Endothelial cell of umbilical vein (primary cell): ENCODE measurements at regions not wholly inside any gene's neighbourhood (a gene's known extent, or its start where the extent isn't known, plus 50 kb on each side); places are given as distances from the start of the nearest gene placed in this dataset.

Source experiments
- BruUV-seq: library from RNA; stranded (reverse); fragments of 400-500 nt; replicated peaks from 2 replicates; lab custom pipeline; 2021; lab: Mats Ljungman, UMichigan
- CTCF ChIA-PET: fragments of 300-600, 350-600 bp; sonication (Branson Sonifier 250); formaldehyde crosslinking; loops from one replicate; lab custom pipeline; 2021; ENCODE audit warnings: antibody characterized with exemption, inconsistent platforms; lab: Charles Lee
- POLR2A ChIA-PET: fragments of 300-600, 350-600 bp; sonication (Branson Sonifier 250); formaldehyde crosslinking; loops from one replicate; lab custom pipeline; 2021; ENCODE audit warnings: antibody characterized with exemption, inconsistent platforms; lab: Charles Lee
- DNase-seq: peaks from one replicate; pipeline ENCODE4 v3.0.0-alpha.2; 2011; ENCODE audit warnings: low read depth, low spot score
- FAIRE-seq: peaks from 2 replicates; lab custom pipeline; 2011; peaks lifted over from hg19 to GRCh38; lab: Jason Lieb, UNC
- H2AFZ ChIP-seq: 2 replicates; pipeline ENCODE4 v1.6.0; 2012; ENCODE audit warnings: low read depth, low read length, control low read depth, inconsistent platforms
- H3K27ac ChIP-seq: 2 replicates; pipeline ENCODE4 v1.5.1; 2011; ENCODE audit warnings: low read depth, mild to moderate bottlenecking, control low read depth, low read length, moderate library complexity; ENCODE audit not compliant: insufficient read depth
- H3K27me3 ChIP-seq, 2 experiments: 2 replicates each; pipeline versions ENCODE4 v1.6.0 to v1.6.1; 2011; ENCODE audit warnings: low read length in 2 of 2, mixed read lengths in 1 of 2; ENCODE audit not compliant: control insufficient read depth in 2 of 2, insufficient read depth in 2 of 2
- H3K36me3 ChIP-seq, 2 experiments: 2 replicates in 1 of 2; 3 replicates in 1 of 2; pipeline ENCODE4 v1.5.1; 2011; ENCODE audit warnings: low read length in 2 of 2, mild to moderate bottlenecking in 1 of 2, moderate library complexity in 1 of 2; ENCODE audit not compliant: control insufficient read depth in 2 of 2, insufficient read depth in 2 of 2; ENCODE audit errors: extremely low read depth in 1 of 2
- H3K4me1 ChIP-seq: 3 replicates; pipeline ENCODE4 v1.5.1; 2011; ENCODE audit warnings: mild to moderate bottlenecking, low read length; ENCODE audit not compliant: control insufficient read depth, insufficient read depth; ENCODE audit errors: extremely low read depth
- H3K4me2 ChIP-seq: 2 replicates; pipeline ENCODE4 v1.6.1; 2011; ENCODE audit warnings: low read length, control low read depth, mixed read lengths; ENCODE audit not compliant: insufficient read depth
- H3K4me3 ChIP-seq, 3 experiments: fragments of 200-600 bp in 1 of 3; sonication (generic), shearing (Covaris generic) in 1 of 3; replicated peaks in 1 of 3; 2 replicates each; pipeline ENCODE4 v1.5.1; 2011 to 2016; ENCODE audit warnings: control low read depth in 3 of 3, low read length in 3 of 3, mild to moderate bottlenecking in 2 of 3, inconsistent platforms in 1 of 3, low read depth in 1 of 3, moderate library complexity in 1 of 3; ENCODE audit not compliant: insufficient read depth in 1 of 3
- H3K79me2 ChIP-seq: 2 replicates; pipeline ENCODE4 v1.6.0; 2012; ENCODE audit warnings: low read length, inconsistent platforms; ENCODE audit not compliant: control insufficient read depth, insufficient read depth
- H3K9ac ChIP-seq: replicated peaks from 2 replicates; pipeline ENCODE3; 2011; ENCODE audit warnings: low read length, control low read depth; ENCODE audit not compliant: insufficient read depth; ENCODE audit errors: extremely low read depth
- H3K9me1 ChIP-seq: replicated peaks from 3 replicates; pipeline ENCODE4 v1.6.0; 2011; ENCODE audit warnings: mild to moderate bottlenecking, low read length; ENCODE audit not compliant: control insufficient read depth, insufficient read depth; ENCODE audit errors: extremely low read depth
- H3K9me3 ChIP-seq: replicated peaks from 2 replicates; pipeline ENCODE4 v1.5.1; 2012; ENCODE audit warnings: low read length, inconsistent platforms; ENCODE audit not compliant: control insufficient read depth, insufficient read depth
- H4K20me1 ChIP-seq: replicated peaks from 2 replicates; pipeline ENCODE3; 2011; ENCODE audit warnings: mild to moderate bottlenecking, low read length; ENCODE audit not compliant: control insufficient read depth, insufficient read depth; ENCODE audit errors: extremely low read depth
- CTCF ChIP-seq, 2 donors: IDR thresholded peaks; 1 replicate in 1 of 2; 2 replicates in 1 of 2; pipeline ENCODE4 v1.5.1; 2011; ENCODE audit warnings: low read length in 2 of 2, mild to moderate bottlenecking in 2 of 2, moderate library complexity in 2 of 2, control low read depth in 1 of 2, inconsistent platforms in 1 of 2, low read depth in 1 of 2; ENCODE audit not compliant: insufficient read depth in 1 of 2; ENCODE audit errors: extremely low read depth in 1 of 2
- EZH2 ChIP-seq: IDR thresholded peaks from 2 replicates; pipeline ENCODE4 v1.6.1; 2012; ENCODE audit warnings: borderline replicate concordance, low read depth, mild to moderate bottlenecking, moderate library complexity, low read length, inconsistent platforms; ENCODE audit not compliant: severe bottlenecking
- FOS ChIP-seq: IDR thresholded peaks from 2 replicates; pipeline ENCODE4 v1.6.1; 2011; ENCODE audit warnings: mild to moderate bottlenecking, low read length, moderate library complexity, borderline replicate concordance; ENCODE audit not compliant: insufficient read depth
- GATA2 ChIP-seq: IDR thresholded peaks from 2 replicates; pipeline ENCODE4 v1.7.0; 2011; ENCODE audit warnings: low read depth, mild to moderate bottlenecking, moderate library complexity, mixed read lengths, low read length; ENCODE audit not compliant: insufficient read length, insufficient read depth
- JUN ChIP-seq: IDR thresholded peaks from 2 replicates; pipeline ENCODE4 v1.6.1; 2011; ENCODE audit warnings: borderline replicate concordance, low read depth; ENCODE audit not compliant: insufficient read length, insufficient read depth
- MAX ChIP-seq: IDR thresholded peaks from 2 replicates; pipeline ENCODE4 v1.6.1; 2011; ENCODE audit not compliant: insufficient read depth, insufficient read length
- MYC ChIP-seq: IDR thresholded peaks from one replicate; pipeline ENCODE4 v1.6.1; 2011; ENCODE audit warnings: mild to moderate bottlenecking, low read depth, low read length
- POLR2A ChIP-seq: IDR thresholded peaks from 2 replicates; pipeline ENCODE4 v1.6.1; 2012; ENCODE audit warnings: low read depth, mild to moderate bottlenecking, control low read depth, low read length
- POLR2AphosphoS5 ChIP-seq: IDR thresholded peaks from 2 replicates; pipeline ENCODE4 v1.6.1; 2012; ENCODE audit warnings: low read depth, mild to moderate bottlenecking, control low read depth, low read length, moderate library complexity; ENCODE audit not compliant: insufficient read depth
- dilution Hi-C: fragments of 300-500 bp; cut with MboI; formaldehyde crosslinking; loops from one replicate; pipeline ENCODE4 v1.15.0; 2019; ENCODE audit warnings: low sequenced_read_pairs; ENCODE audit not compliant: extremely low pct_ligation_motif_present
- intact Hi-C: fragments of 100-400 bp; cut with micrococcal nuclease; formaldehyde crosslinking; loops from one replicate; pipeline ENCODE4 v1.10.0; 2022

DNA sequence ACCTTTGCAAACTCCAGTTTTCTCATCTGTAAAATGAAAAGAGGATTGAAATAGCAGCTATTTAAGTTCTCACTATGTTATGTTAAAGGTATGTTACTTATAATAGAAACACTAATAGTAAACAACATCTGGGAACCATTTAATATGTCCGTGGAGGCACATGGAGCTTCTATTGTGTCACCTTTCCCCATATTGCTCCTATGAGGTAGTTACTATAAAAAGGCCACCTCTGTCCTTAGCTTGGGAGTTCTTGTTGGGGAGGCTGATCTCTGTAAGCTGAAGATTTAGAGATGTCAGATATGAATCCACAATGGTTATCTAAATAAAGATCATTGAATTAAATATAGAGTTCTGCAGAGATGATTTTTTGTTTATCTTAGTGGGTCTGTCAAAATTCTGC is 125.2 kb downstream of the FHIP1A start:
- ChIA-PET CTCF (interaction anchor here (1.0 kb wide), 1 partner anchor 42 kb away, joined by 3 read pairs; no protein-coding TSS in a partner anchor), POLR2A (no interaction called here)
- BruUV-seq = no TSS peak
- H3K27ac ChIP-seq = no peak overlapping the region
- TF ChIP-seq GATA2 (no peak), CTCF (IDR thresholded peaks at IDR 0.05; ENCODE audit: extremely low read depth in 1 of 2, insufficient read depth in 1 of 2, low read depth in 1 of 2, low read length in 2 of 2) (no peak), MYC (no peak), POLR2A (no peak), MAX (no peak), EZH2 (no peak), POLR2AphosphoS5 (no peak), JUN (no peak), FOS (no peak)
- no peaks in the 10 kb centered on the region for H4K20me1 ChIP-seq
- intact Hi-C loops (no loop called here), dilution Hi-C loops (no loop called here)
- H3K27me3 ChIP-seq = peaks cover 0 to 2% of the 10 kb centered on the region in 2 experiments
- no peaks in the 10 kb centered on the region for H3K79me2 ChIP-seq
- H3K4me1 ChIP-seq = no peaks in the 10 kb centered on the region
- H3K9me1 ChIP-seq = no peaks in the 10 kb centered on the region
- no peaks in the 10 kb centered on the region for H3K9me3 ChIP-seq
- no peaks in the 10 kb centered on the region for H3K36me3 ChIP-seq
- no peak overlapping the region for H3K4me3 ChIP-seq
- DNase-seq (no peak), FAIRE-seq (no peak)
- H3K9ac ChIP-seq = no peak overlapping the region
- H3K4me2 ChIP-seq = no peak overlapping the region
- no peak overlapping the region for H2AFZ ChIP-seq
